Upper lobe of left lung (tissue), 6 donors: ENCODE measurements at regions not wholly inside any gene's neighbourhood (a gene's known extent, or its start where the extent isn't known, plus 50 kb on each side); places are given as distances from the start of the nearest gene placed in this dataset.

Source experiments
- ATAC-seq, 2 donors: fragments of 200-7000 bp; cut with Tn5 transposase; one replicate each; pipeline ENCODE4 v1.9.1; 2022; ENCODE audit warnings: mild to moderate bottlenecking in 2 of 2, moderate library complexity in 2 of 2; ENCODE audit not compliant: low FRiP score in 2 of 2
- DNase-seq, 2 donors: peaks; one replicate each; pipeline ENCODE4 v3.0.0-alpha.2; 2019 to 2020
- H3K27ac ChIP-seq, 4 donors: fragments of 200-600 bp; sonication (generic); one replicate each; pipeline ENCODE4 v1.5.1; 2016 to 2019
- H3K27me3 ChIP-seq, 4 donors: fragments of 200-600 bp; sonication (generic); one replicate each; pipeline ENCODE4 v1.5.1; 2017 to 2019
- H3K36me3 ChIP-seq, 4 donors: fragments of 200-600 bp; sonication (generic); one replicate each; pipeline ENCODE4 v1.5.1; 2016 to 2019
- H3K4me1 ChIP-seq, 4 donors: fragments of 200-600 bp; sonication (generic); one replicate each; pipeline ENCODE4 v1.5.1; 2018 to 2019
- H3K4me3 ChIP-seq, 4 donors: fragments of 200-600 bp; sonication (generic); one replicate each; pipeline ENCODE4 v1.5.1; 2017 to 2019; ENCODE audit warnings: mild to moderate bottlenecking in 2 of 4, moderate library complexity in 1 of 4
- H3K9me3 ChIP-seq, 4 donors: fragments of 200-600 bp; sonication (generic); one replicate each; pipeline ENCODE4 v1.5.1; 2018 to 2019
- EP300 ChIP-seq, 4 donors: sonication (generic); formaldehyde crosslinking; IDR thresholded peaks; one replicate each; pipeline ENCODE4 v1.5.1; 2017; ENCODE audit warnings: antibody characterized with exemption in 4 of 4, control low read depth in 2 of 4
- POLR2A ChIP-seq, 4 donors: fragments of 450-650 bp; IDR thresholded peaks; one replicate each; pipeline ENCODE4 v1.5.1; 2016 to 2017; ENCODE audit warnings: antibody characterized with exemption in 4 of 4, mild to moderate bottlenecking in 2 of 4
- POLR2AphosphoS5 ChIP-seq, 2 donors: sonication (generic); formaldehyde crosslinking; IDR thresholded peaks; one replicate each; pipeline ENCODE4 v1.5.1; 2017; ENCODE audit warnings: antibody characterized with exemption in 2 of 2
- whole genome bisulfite sequencing, 2 donors: methylation state at CpG; one replicate each; pipeline ENCODE4 v1.1.5; 2017 to 2018; 5-methylcytosine and 5-hydroxymethylcytosine counted together
- TF ChIP-seq, protein P1 (sequence below), 6 experiments: fragments of 450-650 bp in 4 of 6; fragments of 200-600 bp in 2 of 6; sonication (generic) in 2 of 6; IDR thresholded peaks; one replicate each; pipeline ENCODE4 v1.5.1; 2016 to 2019; ENCODE audit warnings: antibody characterized with exemption in 6 of 6
- donor health status: DM: no; HTN: no; CAD: no; lungs with moderate emphysema.
- donor health status: DM: no; HTN: yes; CAD: no; lungs with severe emphysema.

DNA sequence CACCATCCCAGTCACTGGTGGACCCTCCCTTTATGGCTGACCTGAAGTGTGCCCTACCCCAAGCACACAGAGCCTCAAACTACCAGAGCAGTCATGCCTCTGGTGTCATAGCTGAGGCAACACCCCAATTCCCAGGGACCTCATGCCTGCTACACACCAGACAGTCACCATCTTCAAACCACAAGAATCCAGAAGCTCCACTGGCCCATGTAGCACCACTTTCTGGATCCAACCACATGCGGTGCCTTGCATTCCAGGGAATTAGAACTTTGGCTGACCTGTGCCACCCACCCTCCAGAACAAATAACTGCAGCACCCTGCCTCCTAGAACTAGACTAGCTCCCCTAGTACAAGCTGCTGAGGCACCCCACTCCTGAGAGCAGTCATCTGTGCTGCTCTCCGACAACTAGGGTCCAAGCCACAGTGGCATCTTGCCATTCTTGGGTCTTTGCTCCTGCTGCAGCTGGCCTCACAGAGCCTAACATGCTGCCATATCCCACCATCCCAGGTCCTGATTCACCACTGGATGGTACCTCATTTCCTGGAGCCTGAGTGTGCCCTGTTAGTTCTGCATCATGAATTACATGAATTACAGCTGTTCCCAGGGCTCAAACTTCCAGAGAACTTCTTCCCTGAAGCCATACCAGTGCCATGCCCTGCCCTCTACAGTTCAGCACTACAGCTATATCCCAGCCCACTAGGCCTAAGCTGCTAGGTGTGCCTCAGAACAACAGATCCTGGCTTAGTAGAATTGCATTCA lies 243.8 kb upstream of the CHST9 start:
- H3K4me1 ChIP-seq = no peaks in the 10 kb centered on the region
- DNase-seq = no peak
- peaks cover 0 to 13% (median 0%) of the 10 kb centered on the region in 4 donors for H3K9me3 ChIP-seq
- H3K27me3 ChIP-seq = no peaks in the 10 kb centered on the region
- peak; percentile 12 to 37 for ATAC-seq
- no peak overlapping the region for H3K4me3 ChIP-seq
- H3K27ac ChIP-seq = no peak overlapping the region
- 84 to 100% methylated on average over 1 to 2 of the region's 2 CpGs for WGBS, 2 donors
- no peaks in the 10 kb centered on the region for H3K36me3 ChIP-seq
- TF ChIP-seq EP300 (IDR thresholded peaks at IDR 0.05) (no peak), POLR2AphosphoS5 (IDR thresholded peaks at IDR 0.05) (no peak), POLR2A (IDR thresholded peaks at IDR 0.05) (no peak)
- TF ChIP-seq, protein P1, sequence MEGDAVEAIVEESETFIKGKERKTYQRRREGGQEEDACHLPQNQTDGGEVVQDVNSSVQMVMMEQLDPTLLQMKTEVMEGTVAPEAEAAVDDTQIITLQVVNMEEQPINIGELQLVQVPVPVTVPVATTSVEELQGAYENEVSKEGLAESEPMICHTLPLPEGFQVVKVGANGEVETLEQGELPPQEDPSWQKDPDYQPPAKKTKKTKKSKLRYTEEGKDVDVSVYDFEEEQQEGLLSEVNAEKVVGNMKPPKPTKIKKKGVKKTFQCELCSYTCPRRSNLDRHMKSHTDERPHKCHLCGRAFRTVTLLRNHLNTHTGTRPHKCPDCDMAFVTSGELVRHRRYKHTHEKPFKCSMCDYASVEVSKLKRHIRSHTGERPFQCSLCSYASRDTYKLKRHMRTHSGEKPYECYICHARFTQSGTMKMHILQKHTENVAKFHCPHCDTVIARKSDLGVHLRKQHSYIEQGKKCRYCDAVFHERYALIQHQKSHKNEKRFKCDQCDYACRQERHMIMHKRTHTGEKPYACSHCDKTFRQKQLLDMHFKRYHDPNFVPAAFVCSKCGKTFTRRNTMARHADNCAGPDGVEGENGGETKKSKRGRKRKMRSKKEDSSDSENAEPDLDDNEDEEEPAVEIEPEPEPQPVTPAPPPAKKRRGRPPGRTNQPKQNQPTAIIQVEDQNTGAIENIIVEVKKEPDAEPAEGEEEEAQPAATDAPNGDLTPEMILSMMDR (IDR thresholded peaks at IDR 0.05) = no peak

DNA sequence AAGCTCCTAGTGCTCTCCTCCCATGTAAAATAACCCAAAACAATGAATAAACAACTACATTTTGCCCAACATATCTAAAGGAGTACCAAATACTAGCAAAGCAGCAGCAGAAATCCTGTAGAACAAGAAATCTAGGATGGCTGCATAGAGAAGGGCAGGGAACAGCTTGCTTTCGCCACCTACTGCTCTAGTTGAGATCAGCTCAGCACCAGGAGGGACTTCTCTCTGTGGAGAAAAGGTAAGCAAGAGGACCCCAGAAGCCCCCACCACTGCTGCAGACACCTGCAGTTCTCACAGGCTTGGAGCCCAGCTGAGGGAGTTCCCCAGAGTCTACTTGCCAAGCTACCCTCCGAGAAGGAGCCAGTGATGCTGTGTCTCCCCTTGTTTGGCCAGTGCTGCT lies 243.0 kb upstream of the CHST9 start:
- no peak for DNase-seq
- Histone ChIP-seq H3K27ac (no peak overlapping the region), H3K36me3 (no peaks in the 10 kb centered on the region), H3K4me3 (no peak overlapping the region), H3K27me3 (no peaks in the 10 kb centered on the region), H3K4me1 (no peaks in the 10 kb centered on the region), H3K9me3 (peaks cover 0 to 13% (median 0%) of the 10 kb centered on the region in 4 donors)
- TF ChIP-seq, protein P1 (IDR thresholded peaks at IDR 0.05) = no peak
- no peak for TF ChIP-seq POLR2A (IDR thresholded peaks at IDR 0.05)
- 75 to 83% methylated on average over 1 to 2 of the region's 2 CpGs for WGBS, 2 donors
- ATAC-seq = peak in 1 of 2 donors; percentile 15

GRCh38 chr18:27423581-27423980 lies 238.5 kb upstream of the CHST9 start:
- H3K4me3 ChIP-seq = no peak overlapping the region
- H3K9me3 ChIP-seq = no peaks in the 10 kb centered on the region
- no peaks in the 10 kb centered on the region for H3K27me3 ChIP-seq
- DNase-seq (no peak), ATAC-seq (no peak)
- H3K4me1 ChIP-seq = no peaks in the 10 kb centered on the region
- 77 to 78% methylated on average over 3 of the region's 3 CpGs for WGBS, 2 donors
- no peaks in the 10 kb centered on the region for H3K36me3 ChIP-seq
- H3K27ac ChIP-seq = no peak overlapping the region
- no peak for TF ChIP-seq POLR2AphosphoS5 (IDR thresholded peaks at IDR 0.05)
- no peak for TF ChIP-seq POLR2A (IDR thresholded peaks at IDR 0.05)
- TF ChIP-seq, protein P1 (IDR thresholded peaks at IDR 0.05) = no peak
- no peak for TF ChIP-seq EP300 (IDR thresholded peaks at IDR 0.05)

DNA sequence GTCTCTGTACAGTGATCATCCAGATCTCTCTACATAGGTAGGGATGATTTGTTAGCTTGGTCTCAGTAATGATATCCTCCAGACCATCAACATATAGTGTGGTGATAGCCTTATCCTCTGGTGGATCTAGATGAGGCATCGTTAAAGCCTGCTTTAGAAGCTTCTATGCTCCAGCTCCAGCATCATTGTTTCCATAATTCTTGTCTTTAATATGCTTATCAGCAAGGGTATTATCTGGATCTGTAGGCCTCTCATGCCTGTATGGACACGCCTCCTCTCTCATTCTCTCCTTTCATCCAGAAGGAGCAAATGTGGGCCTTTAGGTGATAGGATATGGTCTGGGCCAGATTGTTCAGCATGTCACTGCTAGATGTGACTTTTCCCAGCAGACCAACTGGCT lies 234.5 kb upstream of the CHST9 start:
- no peaks in the 10 kb centered on the region for H3K27me3 ChIP-seq
- WGBS, 2 donors = 84 to 87% methylated on average over 2 of the region's 2 CpGs
- H3K27ac ChIP-seq = no peak overlapping the region
- H3K36me3 ChIP-seq = no peaks in the 10 kb centered on the region
- no peak overlapping the region for H3K4me3 ChIP-seq
- no peaks in the 10 kb centered on the region for H3K9me3 ChIP-seq
- no peak for TF ChIP-seq POLR2AphosphoS5 (IDR thresholded peaks at IDR 0.05)
- no peak for TF ChIP-seq POLR2A (IDR thresholded peaks at IDR 0.05)
- TF ChIP-seq EP300 (IDR thresholded peaks at IDR 0.05) = no peak
- TF ChIP-seq, protein P1 (IDR thresholded peaks at IDR 0.05) = no peak
- ATAC-seq (no peak), DNase-seq (no peak)
- H3K4me1 ChIP-seq = no peaks in the 10 kb centered on the region

DNA sequence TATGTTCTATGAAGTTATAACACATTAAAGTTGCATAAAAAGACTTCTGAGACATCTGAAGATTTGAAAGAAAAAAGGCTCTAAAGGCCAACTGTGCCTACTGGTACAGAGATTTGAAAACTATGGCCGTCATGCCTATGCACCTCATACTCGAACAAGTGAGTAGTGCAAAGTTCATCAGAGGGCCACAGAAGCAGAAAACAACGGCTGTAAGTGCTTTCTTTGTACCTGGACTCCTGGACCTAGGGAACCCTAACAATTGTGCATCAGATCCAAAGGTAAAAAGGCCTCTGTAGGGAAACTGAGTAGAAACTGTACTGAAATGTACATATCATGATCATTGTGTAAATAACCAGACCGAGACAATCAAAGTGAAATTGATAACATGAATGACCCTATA lies 230.4 kb upstream of the CHST9 start:
- no peak overlapping the region for H3K4me3 ChIP-seq
- H3K27ac ChIP-seq = no peak overlapping the region
- 64 to 72% methylated on average over 4 of the region's 4 CpGs for WGBS, 2 donors
- ATAC-seq (no peak), DNase-seq (no peak)
- no peaks in the 10 kb centered on the region for H3K9me3 ChIP-seq
- H3K27me3 ChIP-seq = no peaks in the 10 kb centered on the region
- no peaks in the 10 kb centered on the region for H3K4me1 ChIP-seq
- H3K36me3 ChIP-seq = no peaks in the 10 kb centered on the region
- TF ChIP-seq, protein P1 (IDR thresholded peaks at IDR 0.05) = no peak
- TF ChIP-seq POLR2AphosphoS5 (IDR thresholded peaks at IDR 0.05) = no peak
- no peak for TF ChIP-seq POLR2A (IDR thresholded peaks at IDR 0.05)
- no peak for TF ChIP-seq EP300 (IDR thresholded peaks at IDR 0.05)
